Aorta (tissue), 5 donors: ENCODE measurements at regions not wholly inside any gene's neighbourhood (a gene's known extent, or its start where the extent isn't known, plus 50 kb on each side); places are given as distances from the start of the nearest gene placed in this dataset.

Experiments
- ATAC-seq: fragments of 200-7000 bp; cut with Tn5 transposase; one replicate; pipeline ENCODE4 v1.9.1; 2022; ENCODE audit warnings: moderate library complexity; ENCODE audit not compliant: low FRiP score
- DNase-seq, 2 donors: peaks; one replicate each; pipeline ENCODE4 v3.0.0-alpha.2; 2020
- H3K27ac ChIP-seq, 2 donors: one replicate each; pipeline ENCODE4 v1.5.1; 2013; ENCODE audit warnings: low read length in 2 of 2, mild to moderate bottlenecking in 2 of 2, moderate library complexity in 2 of 2, control low read depth in 1 of 2, inconsistent platforms in 1 of 2, low read depth in 1 of 2
- H3K27me3 ChIP-seq, 2 donors: one replicate each; pipeline ENCODE4 v1.6.1; 2013; ENCODE audit warnings: control low read depth in 1 of 2, low read length in 1 of 2, mild to moderate bottlenecking in 1 of 2, moderate library complexity in 1 of 2; ENCODE audit not compliant: insufficient read depth in 2 of 2, control insufficient read depth in 1 of 2
- H3K36me3 ChIP-seq, 2 donors: one replicate each; pipeline ENCODE4 v1.6.1; 2013; ENCODE audit warnings: control low read depth in 1 of 2, low read length in 1 of 2, mild to moderate bottlenecking in 1 of 2; ENCODE audit not compliant: insufficient read depth in 2 of 2, control insufficient read depth in 1 of 2
- H3K4me1 ChIP-seq, 2 donors: one replicate each; pipeline ENCODE4 v1.6.1; 2013; ENCODE audit warnings: low read length in 2 of 2, control low read depth in 1 of 2, mild to moderate bottlenecking in 1 of 2, moderate library complexity in 1 of 2; ENCODE audit not compliant: insufficient read depth in 2 of 2, control insufficient read depth in 1 of 2
- H3K4me3 ChIP-seq, 2 donors: one replicate each; pipeline ENCODE4 v1.5.1; 2013; ENCODE audit warnings: low read length in 2 of 2, control low read depth in 1 of 2, mild to moderate bottlenecking in 1 of 2
- H3K9me3 ChIP-seq: one replicate; pipeline ENCODE4 v1.6.1; 2013; ENCODE audit warnings: mild to moderate bottlenecking, low read length; ENCODE audit not compliant: control insufficient read depth
- WGBS, 2 donors: extraction: QIAGEN DNeasy Blood & Tissue Kit; methylation state at CpG; one replicate each; pipeline ENCODE4 v1.1.7; 2013; 5-methylcytosine and 5-hydroxymethylcytosine counted together
- intact Hi-C, 2 donors: fragments of 100-400 bp; cut with DNase I; formaldehyde crosslinking; loops; one replicate each; pipeline versions ENCODE4 v1.14.2 to v1.15.0; 2022
- donor health status: healthy with polysubstance abuse.
- donor health status: Bipolar disorder and iron deficiency.
- donor health status: DM: no; HTN: no; CAD: no.
- donor health status: DM: no; HTN: no; CAD: no.
- donor health status: DM: yes; HTN: yes; CAD: no.

GRCh38 chr14:97486601-97487120 is 689.5 kb downstream of the VRK1 start:
- intact Hi-C loops, result no loop called here
- Histone ChIP-seq H3K4me1 (no peaks in the 10 kb centered on the region), H3K27me3 (no peaks in the 10 kb centered on the region), H3K27ac (no peak overlapping the region), H3K4me3 (no peak overlapping the region), H3K36me3 (no peaks in the 10 kb centered on the region), H3K9me3 (peaks cover 1% of the 10 kb centered on the region)
- WGBS, 2 donors, result 72 to 73% methylated on average over 13 of the region's 13 CpGs
- no peak for ATAC-seq
- DNase-seq, result no peak

- no peaks in the 10 kb centered on the region for H3K4me1 ChIP-seq
- H3K27ac ChIP-seq, result no peak overlapping the region
- intact Hi-C loops, result no loop called here
- DNase-seq (no peak), ATAC-seq (no peak)
- no peak overlapping the region for H3K4me3 ChIP-seq
- H3K36me3 ChIP-seq, result no peaks in the 10 kb centered on the region
- 85% methylated on average over 10 of the region's 10 CpGs for WGBS, 2 donors
- H3K9me3 ChIP-seq, result no peaks in the 10 kb centered on the region
- no peaks in the 10 kb centered on the region for H3K27me3 ChIP-seq
These were observed 692.6 kb downstream of the VRK1 start for GRCh38 chr14:97489750-97490149.

GRCh38 chr14:97490521-97491070 is 693.4 kb downstream of the VRK1 start:
- no peak for ATAC-seq
- intact Hi-C loops, result no loop called here

GRCh38 chr14:97491697-97492096 is 694.5 kb downstream of the VRK1 start:
- Histone ChIP-seq H3K27me3 (no peaks in the 10 kb centered on the region), H3K9me3 (no peaks in the 10 kb centered on the region), H3K4me3 (no peak overlapping the region), H3K27ac (no peak overlapping the region), H3K36me3 (no peaks in the 10 kb centered on the region), H3K4me1 (no peaks in the 10 kb centered on the region)
- 60 to 71% methylated on average over 5 of the region's 5 CpGs for whole genome bisulfite sequencing, 2 donors
- no peak for ATAC-seq
- no peak for DNase-seq
- intact Hi-C loops, result no loop called here

More at GRCh38 chr14:97490521-97491070, 693.4 kb downstream of the VRK1 start:
- H3K36me3 ChIP-seq, result no peaks in the 10 kb centered on the region
- no peaks in the 10 kb centered on the region for H3K9me3 ChIP-seq
- DNase-seq, result no peak
- H3K27ac ChIP-seq, result no peak overlapping the region
- 85 to 88% methylated on average over 10 of the region's 10 CpGs for WGBS, 2 donors
- H3K4me1 ChIP-seq, result no peaks in the 10 kb centered on the region
- no peak overlapping the region for H3K4me3 ChIP-seq
- H3K27me3 ChIP-seq, result no peaks in the 10 kb centered on the region

- no peaks in the 10 kb centered on the region for H3K4me1 ChIP-seq
- H3K9me3 ChIP-seq, result no peaks in the 10 kb centered on the region
- 56 to 62% methylated on average over 6 of the region's 6 CpGs for WGBS, 2 donors
- no peak overlapping the region for H3K4me3 ChIP-seq
- no peaks in the 10 kb centered on the region for H3K27me3 ChIP-seq
- ATAC-seq, result no peak
- H3K36me3 ChIP-seq, result no peaks in the 10 kb centered on the region
- H3K27ac ChIP-seq, result no peak overlapping the region
- intact Hi-C loops, result no loop called here
- no peak for DNase-seq
These were observed 702.8 kb downstream of the VRK1 start for GRCh38 chr14:97499790-97500481.

- intact Hi-C loops, result no loop called here
- ATAC-seq, result no peak
- H3K27ac ChIP-seq, result no peak overlapping the region
- H3K4me1 ChIP-seq, result no peaks in the 10 kb centered on the region
- H3K36me3 ChIP-seq, result no peaks in the 10 kb centered on the region
- no peaks in the 10 kb centered on the region for H3K27me3 ChIP-seq
- WGBS, 2 donors, result 28 to 38% methylated on average over 2 of the region's 2 CpGs
- no peak overlapping the region for H3K4me3 ChIP-seq
- H3K9me3 ChIP-seq, result peaks cover 1% of the 10 kb centered on the region
- no peak for DNase-seq
These were observed 709.4 kb downstream of the VRK1 start for GRCh38 chr14:97506626-97507025.

GRCh38 chr14:97513891-97514290 is 716.7 kb downstream of the VRK1 start:
- ATAC-seq, result no peak
- H3K27me3 ChIP-seq, result no peaks in the 10 kb centered on the region
- no peaks in the 10 kb centered on the region for H3K4me1 ChIP-seq
- 74 to 80% methylated on average over 5 of the region's 5 CpGs for WGBS, 2 donors
- no peak overlapping the region for H3K27ac ChIP-seq
- intact Hi-C loops, result no loop called here
- DNase-seq, result no peak
- H3K9me3 ChIP-seq, result no peaks in the 10 kb centered on the region
- no peak overlapping the region for H3K4me3 ChIP-seq
- H3K36me3 ChIP-seq, result no peaks in the 10 kb centered on the region

- intact Hi-C loops, result no loop called here
- DNase-seq (no peak), ATAC-seq (no peak)
- Histone ChIP-seq H3K4me1 (no peaks in the 10 kb centered on the region), H3K27ac (no peak overlapping the region), H3K27me3 (no peaks in the 10 kb centered on the region), H3K9me3 (no peaks in the 10 kb centered on the region), H3K36me3 (no peaks in the 10 kb centered on the region), H3K4me3 (no peak overlapping the region)
- 62 to 63% methylated on average over 5 of the region's 5 CpGs for WGBS, 2 donors
These were observed 720.5 kb downstream of the VRK1 start for GRCh38 chr14:97517566-97518234.

GRCh38 chr14:97523936-97524335 is 726.8 kb downstream of the VRK1 start:
- H3K4me3 ChIP-seq, result no peak overlapping the region
- intact Hi-C loops, result no loop called here
- H3K9me3 ChIP-seq, result peaks cover 3% of the 10 kb centered on the region
- ATAC-seq (no peak), DNase-seq (no peak)
- H3K27ac ChIP-seq, result no peak overlapping the region
- 10 to 11% methylated on average over 3 of the region's 3 CpGs for WGBS, 2 donors
- H3K27me3 ChIP-seq, result peaks cover 0 to 4% of the 10 kb centered on the region in 2 donors
- H3K4me1 ChIP-seq, result no peaks in the 10 kb centered on the region
- no peaks in the 10 kb centered on the region for H3K36me3 ChIP-seq
